22Rv1 (cell line): ENCODE measurements at regions not wholly inside any gene's neighbourhood (a gene's known extent, or its start where the extent isn't known, plus 50 kb on each side); places are given as distances from the start of the nearest gene placed in this dataset.

ENCODE experiments used
- ZFX ChIP-seq: fragments of 450-650 bp; IDR thresholded peaks from 2 replicates; pipeline ENCODE4 v1.6.1; 2017; ENCODE audit warnings: antibody characterized with exemption, borderline replicate concordance
- TF ChIP-seq, protein P1 (sequence below): fragments of 450-650 bp; IDR thresholded peaks from 2 replicates; pipeline ENCODE4 v1.5.1; 2017; ENCODE audit warnings: mild to moderate bottlenecking

DNA sequence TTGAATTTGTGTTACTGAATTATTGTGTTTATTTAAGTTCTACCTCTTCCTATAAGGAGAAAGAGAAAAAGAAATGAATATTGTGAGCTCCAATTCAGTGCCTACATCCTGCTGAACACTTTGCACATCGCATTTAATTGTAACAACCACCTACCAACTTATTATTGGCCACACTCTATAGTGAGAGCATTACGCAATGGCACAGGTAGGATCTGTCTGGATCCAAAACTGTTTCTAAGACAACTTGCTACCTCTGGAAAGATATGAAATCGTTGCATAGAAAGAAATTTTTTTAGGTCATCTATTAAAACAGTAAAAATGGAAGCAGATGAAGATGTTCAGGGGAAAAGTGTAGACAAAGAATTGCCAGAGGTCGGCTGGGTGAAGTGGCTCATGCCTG is 227.2 kb upstream of the SNX2 start:
- TF ChIP-seq, protein P1, sequence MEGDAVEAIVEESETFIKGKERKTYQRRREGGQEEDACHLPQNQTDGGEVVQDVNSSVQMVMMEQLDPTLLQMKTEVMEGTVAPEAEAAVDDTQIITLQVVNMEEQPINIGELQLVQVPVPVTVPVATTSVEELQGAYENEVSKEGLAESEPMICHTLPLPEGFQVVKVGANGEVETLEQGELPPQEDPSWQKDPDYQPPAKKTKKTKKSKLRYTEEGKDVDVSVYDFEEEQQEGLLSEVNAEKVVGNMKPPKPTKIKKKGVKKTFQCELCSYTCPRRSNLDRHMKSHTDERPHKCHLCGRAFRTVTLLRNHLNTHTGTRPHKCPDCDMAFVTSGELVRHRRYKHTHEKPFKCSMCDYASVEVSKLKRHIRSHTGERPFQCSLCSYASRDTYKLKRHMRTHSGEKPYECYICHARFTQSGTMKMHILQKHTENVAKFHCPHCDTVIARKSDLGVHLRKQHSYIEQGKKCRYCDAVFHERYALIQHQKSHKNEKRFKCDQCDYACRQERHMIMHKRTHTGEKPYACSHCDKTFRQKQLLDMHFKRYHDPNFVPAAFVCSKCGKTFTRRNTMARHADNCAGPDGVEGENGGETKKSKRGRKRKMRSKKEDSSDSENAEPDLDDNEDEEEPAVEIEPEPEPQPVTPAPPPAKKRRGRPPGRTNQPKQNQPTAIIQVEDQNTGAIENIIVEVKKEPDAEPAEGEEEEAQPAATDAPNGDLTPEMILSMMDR, result no peak
- no peak for TF ChIP-seq ZFX
